ENCODE measurements at regions not wholly inside any gene's neighbourhood (a gene's known extent, or its start where the extent isn't known, plus 50 kb on each side); places are given as distances from the start of the nearest gene placed in this dataset.

GRCh38 chr14:28608443-28608842 lies 158.1 kb upstream of the FOXG1 start:
- H3K4me3 ChIP-seq (ENCODE audit: low read depth, low read length) = no peak overlapping the region
- no peak for TF ChIP-seq CTCF (IDR thresholded peaks at IDR 0.05; ENCODE audit: low read depth, low read length)

GRCh38 chr14:28608851-28609828 lies 157.4 kb upstream of the FOXG1 start:
- peak; percentile 19; the same call in 1 of the 2 replicates for TF ChIP-seq CTCF (IDR thresholded peaks at IDR 0.05; ENCODE audit: low read depth, low read length)
- no peak overlapping the region for H3K4me3 ChIP-seq (ENCODE audit: low read depth, low read length)

- no peak for TF ChIP-seq CTCF (IDR thresholded peaks at IDR 0.05; ENCODE audit: low read depth, low read length)
- no peak overlapping the region for H3K4me3 ChIP-seq (ENCODE audit: low read depth, low read length)
These were observed 154.2 kb upstream of the FOXG1 start for GRCh38 chr14:28612414-28612813.

- TF ChIP-seq CTCF (IDR thresholded peaks at IDR 0.05; ENCODE audit: low read depth, low read length) = no peak
These were observed 153.1 kb upstream of the FOXG1 start for GRCh38 chr14:28613532-28613931.

GRCh38 chr14:28626780-28627179 lies 139.8 kb upstream of the FOXG1 start:
- no peak overlapping the region for H3K4me3 ChIP-seq (ENCODE audit: low read depth, low read length)
- TF ChIP-seq CTCF (IDR thresholded peaks at IDR 0.05; ENCODE audit: low read depth, low read length) = no peak

More at GRCh38 chr14:28613532-28613931, 153.1 kb upstream of the FOXG1 start:
- H3K4me3 ChIP-seq (ENCODE audit: low read depth, low read length) = no peak overlapping the region

GRCh38 chr14:28629328-28630004 lies 137.1 kb upstream of the FOXG1 start:
- H3K4me3 ChIP-seq (ENCODE audit: low read depth, low read length) = no peak overlapping the region
- TF ChIP-seq CTCF (IDR thresholded peaks at IDR 0.05; ENCODE audit: low read depth, low read length) = no peak

- no peak for TF ChIP-seq CTCF (IDR thresholded peaks at IDR 0.05; ENCODE audit: low read depth, low read length)
These were observed 136.5 kb upstream of the FOXG1 start for GRCh38 chr14:28630100-28630499.

More at GRCh38 chr14:28630100-28630499, 136.5 kb upstream of the FOXG1 start:
- no peak overlapping the region for H3K4me3 ChIP-seq (ENCODE audit: low read depth, low read length)
